ENCODE measurements at regions not wholly inside any gene's neighbourhood (a gene's known extent, or its start where the extent isn't known, plus 50 kb on each side); places are given as distances from the start of the nearest gene placed in this dataset.

DNA sequence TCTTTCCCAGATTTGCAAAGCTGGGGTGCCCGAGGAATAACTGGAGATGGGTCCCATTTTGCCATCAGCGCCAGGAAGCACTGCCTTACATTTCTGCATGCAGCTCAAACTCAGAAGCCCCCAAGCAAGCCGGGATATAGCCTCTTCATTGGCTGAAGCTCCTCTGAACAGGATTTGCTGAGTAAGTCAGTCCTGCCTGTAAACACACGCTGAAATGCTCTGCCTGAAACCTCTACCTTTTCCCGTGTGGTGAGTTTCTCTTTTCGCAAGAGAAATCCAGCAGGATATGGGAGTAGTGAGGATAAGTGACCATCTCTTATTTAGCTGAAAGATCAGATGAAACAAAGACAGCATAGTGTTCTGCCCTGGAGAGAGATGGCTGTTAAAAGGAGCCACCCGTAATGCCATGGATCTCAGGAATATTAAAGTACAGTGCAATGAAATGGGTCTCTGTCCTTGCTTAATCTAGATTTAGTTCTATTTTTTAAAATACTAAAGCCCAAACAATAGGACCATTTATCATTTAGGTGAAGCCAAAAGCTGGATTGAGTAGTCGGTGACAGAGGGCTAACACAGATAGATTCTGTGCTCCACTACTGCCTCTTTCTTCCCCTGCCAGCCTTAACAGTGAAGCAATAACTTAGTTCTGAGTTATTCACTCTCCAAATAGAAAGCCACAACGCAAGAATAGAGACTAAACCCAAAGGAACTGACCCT is 177.5 kb upstream of the PPP2R2B start:
- TF ChIP-seq, protein P1, sequence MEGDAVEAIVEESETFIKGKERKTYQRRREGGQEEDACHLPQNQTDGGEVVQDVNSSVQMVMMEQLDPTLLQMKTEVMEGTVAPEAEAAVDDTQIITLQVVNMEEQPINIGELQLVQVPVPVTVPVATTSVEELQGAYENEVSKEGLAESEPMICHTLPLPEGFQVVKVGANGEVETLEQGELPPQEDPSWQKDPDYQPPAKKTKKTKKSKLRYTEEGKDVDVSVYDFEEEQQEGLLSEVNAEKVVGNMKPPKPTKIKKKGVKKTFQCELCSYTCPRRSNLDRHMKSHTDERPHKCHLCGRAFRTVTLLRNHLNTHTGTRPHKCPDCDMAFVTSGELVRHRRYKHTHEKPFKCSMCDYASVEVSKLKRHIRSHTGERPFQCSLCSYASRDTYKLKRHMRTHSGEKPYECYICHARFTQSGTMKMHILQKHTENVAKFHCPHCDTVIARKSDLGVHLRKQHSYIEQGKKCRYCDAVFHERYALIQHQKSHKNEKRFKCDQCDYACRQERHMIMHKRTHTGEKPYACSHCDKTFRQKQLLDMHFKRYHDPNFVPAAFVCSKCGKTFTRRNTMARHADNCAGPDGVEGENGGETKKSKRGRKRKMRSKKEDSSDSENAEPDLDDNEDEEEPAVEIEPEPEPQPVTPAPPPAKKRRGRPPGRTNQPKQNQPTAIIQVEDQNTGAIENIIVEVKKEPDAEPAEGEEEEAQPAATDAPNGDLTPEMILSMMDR (conservative IDR thresholded peaks at IDR 0.05; ENCODE audit: low read depth, low read length): no peak
- H3K4me3 ChIP-seq (ENCODE audit: low read depth, low read length): no peak overlapping the region
- DNase-seq (ENCODE audit: low read depth): no peak

DNA sequence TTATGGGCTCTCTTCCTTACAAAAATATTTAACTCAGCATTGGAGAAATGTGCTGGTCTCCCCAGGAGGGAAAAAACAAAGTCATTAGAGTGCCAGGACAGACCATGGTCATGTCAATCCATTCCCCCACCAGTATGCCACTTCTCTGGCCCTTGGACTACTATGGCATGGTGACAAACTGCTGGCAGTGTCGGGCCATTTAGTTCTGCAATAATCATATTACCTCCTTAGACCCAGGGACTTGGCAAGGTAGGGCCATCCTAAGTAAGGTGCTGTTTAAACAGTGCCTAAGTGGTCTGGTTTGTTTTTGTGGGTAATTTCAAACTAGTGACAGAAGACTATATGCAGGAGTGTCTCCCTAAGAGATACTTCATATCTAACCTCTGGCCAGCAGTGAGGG is 177.8 kb upstream of the STK32A start:
- TF ChIP-seq, protein P1 (conservative IDR thresholded peaks at IDR 0.05; ENCODE audit: low read depth, low read length): no peak
- no peak overlapping the region for H3K4me3 ChIP-seq (ENCODE audit: low read depth, low read length)
- no peak for DNase-seq (ENCODE audit: low read depth)

DNA sequence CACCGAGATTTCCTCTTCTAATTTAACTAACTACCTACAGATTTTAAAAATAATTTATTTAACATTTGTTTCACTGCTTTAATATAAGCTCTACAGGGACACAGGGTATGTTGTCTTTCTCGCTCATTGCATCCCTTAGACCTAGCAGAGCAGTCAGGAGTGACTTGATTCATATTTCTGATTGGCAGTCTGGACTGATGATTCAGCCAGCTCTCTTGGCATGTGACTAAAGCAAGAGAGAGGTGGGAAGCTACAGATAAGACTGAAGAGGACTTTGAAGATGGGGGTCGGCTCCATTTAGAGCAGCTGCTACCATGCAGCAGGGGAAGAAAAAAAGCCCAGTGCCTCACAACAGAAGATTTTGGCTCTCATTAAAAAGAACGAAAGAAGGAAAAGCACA is 173.4 kb upstream of the STK32A start:
- TF ChIP-seq, protein P1 (conservative IDR thresholded peaks at IDR 0.05; ENCODE audit: low read depth, low read length): no peak
- H3K4me3 ChIP-seq (ENCODE audit: low read depth, low read length): no peak overlapping the region
- no peak for DNase-seq (ENCODE audit: low read depth)

DNA sequence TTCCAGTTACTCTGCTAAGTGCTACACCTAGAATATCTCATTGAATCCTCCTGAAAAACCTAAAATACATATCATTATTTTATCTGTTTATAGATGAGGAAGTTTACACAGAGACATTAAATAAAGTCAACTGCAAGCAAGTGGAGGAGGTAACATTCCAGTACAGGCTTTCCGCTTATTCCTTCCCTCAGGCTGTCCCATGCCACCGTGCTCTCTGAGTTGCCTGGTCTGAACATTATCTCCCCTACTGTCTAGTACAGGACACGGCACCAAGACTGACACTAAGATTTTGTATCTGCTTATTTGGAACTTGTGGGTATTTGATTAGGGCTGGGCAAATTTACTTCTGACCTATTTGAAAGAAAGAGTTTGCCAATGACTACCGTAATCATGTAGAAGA is 172.4 kb upstream of the STK32A start:
- TF ChIP-seq, protein P1 (conservative IDR thresholded peaks at IDR 0.05; ENCODE audit: low read depth, low read length): no peak
- no peak for DNase-seq (ENCODE audit: low read depth)
- no peak overlapping the region for H3K4me3 ChIP-seq (ENCODE audit: low read depth, low read length)

DNA sequence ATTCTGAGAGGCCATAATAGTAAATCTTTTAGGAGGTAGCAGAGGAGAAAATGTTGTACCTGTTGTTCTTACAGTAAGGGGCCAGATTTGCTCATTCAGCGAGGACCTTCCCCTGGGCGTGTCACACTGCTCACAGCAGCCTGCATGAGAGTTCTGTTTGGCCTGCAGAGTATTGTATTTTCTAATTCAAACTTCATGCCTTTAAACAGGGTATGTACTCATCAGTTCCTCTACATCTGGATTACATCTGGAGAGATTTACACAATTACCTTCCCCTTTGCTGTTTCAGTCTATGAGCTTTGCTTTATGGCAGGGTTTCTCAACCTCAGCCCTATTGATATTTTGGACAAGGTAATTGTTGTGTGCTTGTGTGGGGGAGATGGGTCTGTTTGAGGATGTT is 170.9 kb upstream of the STK32A start:
- no peak overlapping the region for H3K4me3 ChIP-seq (ENCODE audit: low read depth, low read length)
- TF ChIP-seq, protein P1 (conservative IDR thresholded peaks at IDR 0.05; ENCODE audit: low read depth, low read length): no peak
- DNase-seq (ENCODE audit: low read depth): no peak

DNA sequence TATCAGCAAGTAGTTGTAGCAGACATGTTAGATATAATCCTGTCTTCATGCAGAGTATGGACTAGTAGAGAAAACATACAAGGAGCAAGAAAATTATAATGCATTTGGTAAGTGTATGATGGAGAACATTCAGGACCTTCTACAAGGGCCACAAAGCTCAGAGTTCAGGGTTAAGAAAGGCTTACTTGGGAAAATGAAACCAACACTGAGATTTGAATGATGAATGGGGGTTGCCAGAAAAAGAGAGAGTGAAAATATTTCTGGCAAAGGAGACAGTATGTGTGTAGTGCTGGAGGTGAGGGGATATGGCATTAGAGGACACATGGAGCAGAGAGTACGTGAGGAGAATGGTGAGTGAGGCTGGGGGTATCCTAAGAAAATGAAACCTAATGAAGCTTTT is 169.8 kb upstream of the STK32A start:
- H3K4me3 ChIP-seq (ENCODE audit: low read depth, low read length): no peak overlapping the region
- TF ChIP-seq, protein P1 (conservative IDR thresholded peaks at IDR 0.05; ENCODE audit: low read depth, low read length): no peak
- DNase-seq (ENCODE audit: low read depth): no peak

DNA sequence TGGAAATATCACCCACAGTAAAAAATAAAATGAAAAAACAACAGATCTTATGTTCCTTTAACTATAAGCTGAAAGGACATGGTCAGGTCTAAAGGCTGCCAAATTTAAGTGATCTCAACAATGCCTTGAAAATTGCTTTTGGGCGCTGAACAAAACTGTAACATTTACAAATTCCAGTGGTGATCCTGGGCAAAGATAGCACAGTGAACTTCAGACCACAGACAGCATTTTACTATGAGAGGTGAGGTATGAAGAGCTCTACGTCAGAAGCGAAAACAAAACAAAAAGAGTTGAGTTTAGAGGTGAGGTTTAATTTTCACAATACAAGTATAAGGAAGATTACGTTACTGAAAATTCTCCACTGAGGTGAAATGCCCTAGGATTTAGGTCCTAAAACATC is 165.8 kb upstream of the STK32A start:
- TF ChIP-seq, protein P1 (conservative IDR thresholded peaks at IDR 0.05; ENCODE audit: low read depth, low read length): no peak
- no peak for DNase-seq (ENCODE audit: low read depth)
- no peak overlapping the region for H3K4me3 ChIP-seq (ENCODE audit: low read depth, low read length)

Measured in epithelial cell of proximal tubule (primary cell).